H1 (cell line): ENCODE measurements at regions not wholly inside any gene's neighbourhood (a gene's known extent, or its start where the extent isn't known, plus 50 kb on each side); places are given as distances from the start of the nearest gene placed in this dataset.

ENCODE experiments used
- CTCF ChIA-PET: fragments of 300-600 bp; sonication (Branson Sonifier 250); formaldehyde crosslinking; loops from one replicate; lab custom pipeline; 2021; ENCODE audit not compliant: partially characterized antibody; lab: Charles Lee
- POLR2A ChIA-PET: fragments of 300-600 bp; sonication (Branson Sonifier 250); formaldehyde crosslinking; loops from one replicate; lab custom pipeline; 2021; ENCODE audit warnings: inconsistent platforms; ENCODE audit not compliant: partially characterized antibody; lab: Charles Lee
- DNase-seq, 2 experiments: peaks; one replicate each; pipeline versions ENCODE4 v3.0.0 to v3.0.0-alpha.2; 2010 to 2022; ENCODE audit warnings: low spot score in 2 of 2, low read depth in 1 of 2, mixed read lengths in 1 of 2
- FAIRE-seq: peaks from 2 replicates; lab custom pipeline; 2011; peaks lifted over from hg19 to GRCh38; lab: Jason Lieb, UNC
- H2AFZ ChIP-seq: 2 replicates; pipeline ENCODE4 v1.8.1; 2012; ENCODE audit warnings: low read length, inconsistent platforms
- H2AK5ac ChIP-seq: 2 replicates; pipeline ENCODE4 v1.6.1; 2013; ENCODE audit warnings: low read depth, low read length
- H2BK120ac ChIP-seq: replicated peaks from 2 replicates; pipeline ENCODE3; 2013; ENCODE audit warnings: low read depth, low read length, inconsistent platforms
- H2BK12ac ChIP-seq: 2 replicates; pipeline ENCODE4 v1.6.1; 2013; ENCODE audit warnings: low read depth, low read length
- H2BK15ac ChIP-seq: 2 replicates; pipeline ENCODE4 v1.6.1; 2013; ENCODE audit warnings: low read length
- H2BK20ac ChIP-seq: 2 replicates; pipeline ENCODE4 v1.6.1; 2013; ENCODE audit warnings: low read length
- H2BK5ac ChIP-seq: 2 replicates; pipeline ENCODE4 v1.6.1; 2013; ENCODE audit warnings: low read depth, low read length
- H3K14ac ChIP-seq: 2 replicates; pipeline ENCODE4 v1.6.1; 2013; ENCODE audit warnings: inconsistent platforms; ENCODE audit not compliant: insufficient read length
- H3K18ac ChIP-seq: 2 replicates; pipeline ENCODE4 v1.6.1; 2013; ENCODE audit warnings: low read length; ENCODE audit errors: extremely low read depth
- H3K23ac ChIP-seq: 2 replicates; pipeline ENCODE4 v1.6.1; 2013; ENCODE audit warnings: inconsistent platforms; ENCODE audit not compliant: insufficient read length
- H3K23me2 ChIP-seq: 2 replicates; pipeline ENCODE4 v1.6.1; 2013; ENCODE audit warnings: low read depth, low read length
- H3K27ac ChIP-seq: 2 replicates; pipeline ENCODE4 v1.6.1; 2011; ENCODE audit warnings: low read depth, low read length, inconsistent platforms
- H3K27me3 ChIP-seq, 4 experiments: replicated peaks in 1 of 4; 1 replicate in 1 of 4; 2 replicates in 3 of 4; pipeline versions ENCODE4 v1.6.1 to v1.8.1; 2011 to 2013; ENCODE audit warnings: low read length in 3 of 4, mild to moderate bottlenecking in 3 of 4, inconsistent platforms in 2 of 4, mixed read lengths in 2 of 4, moderate library complexity in 1 of 4; ENCODE audit not compliant: control insufficient read depth in 3 of 4, insufficient read depth in 3 of 4; ENCODE audit errors: extremely low read depth in 1 of 4
- H3K36me3 ChIP-seq, 4 experiments: 2 replicates each; pipeline versions ENCODE4 v1.6.1 to v1.8.1; 2011 to 2013; ENCODE audit warnings: mild to moderate bottlenecking in 4 of 4, low read length in 3 of 4, moderate library complexity in 2 of 4, control low read depth in 1 of 4, inconsistent platforms in 1 of 4; ENCODE audit not compliant: insufficient read depth in 4 of 4, control insufficient read depth in 2 of 4
- H3K4ac ChIP-seq: replicated peaks from 2 replicates; pipeline ENCODE3; 2013; ENCODE audit warnings: low read length, low read depth, mixed read lengths, inconsistent platforms; ENCODE audit not compliant: insufficient read length
- H3K4me1 ChIP-seq, 4 experiments: replicated peaks in 1 of 4; 1 replicate in 1 of 4; 2 replicates in 3 of 4; pipeline versions ENCODE4 v1.6.1 to v1.8.1; 2011 to 2013; ENCODE audit warnings: low read length in 3 of 4, inconsistent platforms in 2 of 4, mixed read lengths in 1 of 4; ENCODE audit not compliant: insufficient read depth in 4 of 4, control insufficient read depth in 3 of 4
- H3K4me2 ChIP-seq, 2 experiments: 2 replicates each; pipeline versions ENCODE4 v1.6.1 to v1.8.1; 2011 to 2013; ENCODE audit warnings: low read depth in 2 of 2, low read length in 2 of 2, control low read depth in 1 of 2, inconsistent platforms in 1 of 2, mild to moderate bottlenecking in 1 of 2; ENCODE audit not compliant: insufficient read depth in 1 of 2
- H3K4me3 ChIP-seq, 4 experiments: fragments of 200-600, 300-600 bp in 1 of 4; sonication (generic), shearing (Covaris generic), sonication (Bioruptor Twin) in 1 of 4; 2 replicates each; pipeline versions ENCODE4 v1.5.1 to v1.8.1; 2011 to 2016; ENCODE audit warnings: low read length in 4 of 4, low read depth in 3 of 4, control low read depth in 2 of 4, inconsistent platforms in 2 of 4, mild to moderate bottlenecking in 2 of 4, mixed read lengths in 1 of 4, moderate library complexity in 1 of 4; ENCODE audit not compliant: insufficient read depth in 2 of 4; ENCODE audit errors: extremely low read depth in 1 of 4
- H3K56ac ChIP-seq: replicated peaks from 2 replicates; pipeline ENCODE3; 2013; ENCODE audit warnings: low read depth, mild to moderate bottlenecking, mixed read lengths, low read length, inconsistent platforms; ENCODE audit not compliant: insufficient read length
- H3K79me1 ChIP-seq: 2 replicates; pipeline ENCODE4 v1.6.1; 2013; ENCODE audit warnings: low read depth, low read length, control low read depth
- H3K79me2 ChIP-seq, 2 experiments: 2 replicates each; pipeline versions ENCODE4 v1.6.1 to v1.8.1; 2012 to 2013; ENCODE audit warnings: low read length in 2 of 2, mild to moderate bottlenecking in 2 of 2, inconsistent platforms in 1 of 2; ENCODE audit not compliant: insufficient read depth in 2 of 2, control insufficient read depth in 1 of 2
- H3K9ac ChIP-seq, 4 experiments: replicated peaks in 1 of 4; 1 replicate in 1 of 4; 2 replicates in 3 of 4; pipeline versions ENCODE4 v1.6.1 to v1.8.1; 2011 to 2013; ENCODE audit warnings: low read depth in 3 of 4, low read length in 3 of 4, control low read depth in 2 of 4, mild to moderate bottlenecking in 2 of 4, moderate library complexity in 2 of 4, inconsistent platforms in 1 of 4; ENCODE audit errors: extremely low read depth in 1 of 4
- H3K9me3 ChIP-seq, 2 experiments: 2 replicates each; pipeline versions ENCODE4 v1.6.1 to v1.8.1; 2012 to 2013; ENCODE audit warnings: mild to moderate bottlenecking in 2 of 2, moderate library complexity in 2 of 2, control low read depth in 1 of 2, inconsistent platforms in 1 of 2, low read depth in 1 of 2, low read length in 1 of 2, mixed read lengths in 1 of 2; ENCODE audit not compliant: insufficient read depth in 2 of 2
- H4K20me1 ChIP-seq, 2 experiments: replicated peaks in 1 of 2; 2 replicates each; pipeline versions ENCODE3 to v1.8.1; 2011 to 2013; ENCODE audit warnings: inconsistent platforms in 2 of 2, low read length in 2 of 2, mild to moderate bottlenecking in 1 of 2; ENCODE audit not compliant: insufficient read depth in 2 of 2, control insufficient read depth in 1 of 2
- H4K5ac ChIP-seq: 2 replicates; pipeline ENCODE4 v1.6.1; 2013; ENCODE audit warnings: low read length, low read depth, mixed read lengths, inconsistent platforms; ENCODE audit not compliant: insufficient read length
- H4K8ac ChIP-seq: 2 replicates; pipeline ENCODE4 v1.8.0; 2013; ENCODE audit warnings: mild to moderate bottlenecking, moderate library complexity, low read length, inconsistent platforms; ENCODE audit not compliant: insufficient read depth; ENCODE audit errors: extremely low read depth
- H4K91ac ChIP-seq: replicated peaks from 2 replicates; pipeline ENCODE3; 2013; ENCODE audit warnings: low read length, mixed read lengths, inconsistent platforms; ENCODE audit not compliant: insufficient read length
- SIRT6 ChIP-seq: IDR thresholded peaks from one replicate; pipeline ENCODE4 v1.7.1; 2012; ENCODE audit warnings: low read length, inconsistent platforms
- WGBS, 2 experiments: shearing (Covaris generic) in 1 of 2; methylation state at CpG; one replicate each; pipeline versions ENCODE4 v1.1.6 to v1.1.7; 2013 to 2015; ENCODE audit warnings: low lambda C conversion rate in 2 of 2, mixed read lengths in 2 of 2, inconsistent platforms in 1 of 2, low coverage in 1 of 2, missing lambda C conversion rate in 1 of 2; ENCODE audit not compliant: insufficient replicate concordance in 2 of 2, insufficient coverage in 1 of 2, insufficient read length in 1 of 2; ENCODE audit errors: extremely low coverage in 1 of 2, missing lambda C conversion rate in 1 of 2; 5-methylcytosine and 5-hydroxymethylcytosine counted together

DNA sequence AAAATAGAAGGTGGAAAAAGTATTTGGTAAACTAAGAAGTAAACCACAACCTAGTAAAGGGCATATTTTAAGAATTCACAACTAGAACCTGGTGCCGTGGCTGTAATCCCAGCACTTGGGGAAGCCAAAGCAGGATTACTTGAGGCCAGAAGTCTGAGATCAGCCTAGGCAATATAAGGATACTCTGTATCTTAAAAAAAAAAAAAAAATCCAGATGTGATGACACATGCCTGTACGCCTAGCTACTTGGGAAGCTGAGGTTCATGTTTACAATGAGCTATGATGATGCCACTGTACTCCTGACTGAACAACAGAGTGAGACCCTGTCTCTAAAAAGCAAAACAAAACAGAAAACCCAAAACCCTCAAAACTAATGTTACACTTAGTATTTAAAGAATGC is 156.5 kb upstream of the XIST start:
- Histone ChIP-seq H4K8ac (no peak overlapping the region), H3K23ac (no peak overlapping the region), H3K9me3 (no peaks in the 10 kb centered on the region; a peak in 1 of 4 replicates), H3K27ac (no peak overlapping the region), H2BK20ac (no peak overlapping the region), H3K14ac (no peak overlapping the region), H3K79me1 (no peaks in the 10 kb centered on the region), H2BK5ac (no peak overlapping the region), H2BK120ac (no peak overlapping the region), H3K4me2 (no peak overlapping the region), H2BK15ac (no peak overlapping the region), H4K91ac (no peak overlapping the region), H3K4me3 (no peak overlapping the region), H2AFZ (no peak overlapping the region), H3K27me3 (no peaks in the 10 kb centered on the region), H3K9ac (no peak overlapping the region), H3K18ac (no peak overlapping the region), H3K23me2 (no peaks in the 10 kb centered on the region), H4K5ac (no peak overlapping the region), H2AK5ac (no peak overlapping the region), H4K20me1 (no peaks in the 10 kb centered on the region), H2BK12ac (no peak overlapping the region), H3K79me2 (no peaks in the 10 kb centered on the region), H3K4ac (no peak overlapping the region), H3K36me3 (peaks cover 0 to 8% (median 0%) of the 10 kb centered on the region in 4 experiments; a peak in 2 of 8 replicates), H3K4me1 (no peaks in the 10 kb centered on the region), H3K56ac (no peak overlapping the region)
- ChIA-PET POLR2A (no interaction called here), CTCF (no interaction called here)
- FAIRE-seq (peak; percentile 48), DNase-seq (no peak)
- TF ChIP-seq SIRT6: no peak
- WGBS, 2 experiments: 100% methylated on average over 2 of the region's 2 CpGs; no CpG with 5 or more reads in 1 of the 2 experiments
